Loucy (cell line): ENCODE measurements at regions not wholly inside any gene's neighbourhood (a gene's known extent, or its start where the extent isn't known, plus 50 kb on each side); places are given as distances from the start of the nearest gene placed in this dataset.
"Not testable (repeated sequence)": the region's sequence is repeated elsewhere in the genome, so short reads cannot be mapped to it uniquely, and the experiment has no call there.

ENCODE experiments used
- H2AFZ ChIP-seq: fragments of 200-600 bp; sonication (generic); 2 replicates; pipeline ENCODE4 v1.6.0; 2016; ENCODE audit warnings: antibody characterized with exemption, mild to moderate bottlenecking, low read length, moderate library complexity
- H3F3A ChIP-seq: fragments of 200-600 bp; 2 replicates; pipeline ENCODE4 v1.6.0; 2016; ENCODE audit warnings: antibody characterized with exemption, low read depth, mild to moderate bottlenecking
- H3K27me3 ChIP-seq: fragments of 200-600 bp; sonication (generic); 2 replicates; pipeline ENCODE4 v1.6.1; 2014; ENCODE audit warnings: low read length, mild to moderate bottlenecking; ENCODE audit not compliant: insufficient read depth, poor library complexity, severe bottlenecking
- H3K36me3 ChIP-seq: fragments of 200-600 bp; sonication (generic); 2 replicates; pipeline ENCODE4 v1.6.1; 2016; ENCODE audit warnings: low read length; ENCODE audit not compliant: insufficient read depth
- H3K4me1 ChIP-seq: fragments of 200-600 bp; sonication (generic); 2 replicates; pipeline ENCODE4 v1.5.1; 2014; ENCODE audit warnings: low read length, mild to moderate bottlenecking; ENCODE audit not compliant: insufficient read depth, poor library complexity, severe bottlenecking
- H3K4me2 ChIP-seq: fragments of 200-600 bp; sonication (generic); 2 replicates; pipeline ENCODE4 v1.6.0; 2014; ENCODE audit warnings: antibody characterized with exemption, low read length, low read depth, mild to moderate bottlenecking; ENCODE audit not compliant: poor library complexity, severe bottlenecking
- H3K4me3 ChIP-seq: fragments of 200-600 bp; sonication (generic); 2 replicates; pipeline ENCODE4 v1.5.1; 2014; ENCODE audit warnings: low read length, mild to moderate bottlenecking, mixed read lengths; ENCODE audit not compliant: poor library complexity, severe bottlenecking
- H3K79me2 ChIP-seq: fragments of 200-600 bp; sonication (generic); 2 replicates; pipeline ENCODE4 v1.6.1; 2014; ENCODE audit warnings: low read length; ENCODE audit not compliant: insufficient read depth
- H3K9ac ChIP-seq: fragments of 200-600 bp; sonication (generic); 2 replicates; pipeline ENCODE4 v1.6.0; 2014; ENCODE audit warnings: mild to moderate bottlenecking, low read depth, low read length, moderate library complexity; ENCODE audit not compliant: poor library complexity, severe bottlenecking
- H3K9me2 ChIP-seq: fragments of 200-600 bp; sonication (generic); replicated peaks from 2 replicates; pipeline ENCODE4 v1.6.1; 2016; ENCODE audit warnings: low read depth, low read length, mixed read lengths
- H3K9me3 ChIP-seq: fragments of 200-600 bp; sonication (generic); 2 replicates; pipeline ENCODE4 v1.6.1; 2014; ENCODE audit warnings: mild to moderate bottlenecking, antibody characterized with exemption, low read length, low read depth; ENCODE audit not compliant: insufficient read depth
- H4K20me1 ChIP-seq: fragments of 200-600 bp; sonication (generic); 2 replicates; pipeline ENCODE4 v1.6.0; 2014; ENCODE audit warnings: antibody characterized with exemption, low read length, mild to moderate bottlenecking; ENCODE audit not compliant: insufficient read depth, poor library complexity, severe bottlenecking
- EZH2phosphoT487 ChIP-seq: fragments of 200-600 bp; IDR thresholded peaks from 2 replicates; pipeline ENCODE4 v1.6.1; 2018; ENCODE audit warnings: antibody characterized with exemption, mild to moderate bottlenecking, moderate library complexity, borderline replicate concordance
- TF ChIP-seq, protein P1 (sequence below): fragments of 200-600 bp; sonication (generic); conservative IDR thresholded peaks from 2 replicates; pipeline ENCODE4 v1.5.1; 2014; ENCODE audit warnings: mild to moderate bottlenecking, antibody characterized with exemption, low read length

GRCh38 chr22:25419247-25420113 lies 145.0 kb upstream of the GRK3 start:
- Histone ChIP-seq H3K4me3 (no peak overlapping the region), H3K4me2 (no peak overlapping the region), H2AFZ (no peak overlapping the region), H3K27me3 (no peaks in the 10 kb centered on the region), H3F3A (no peaks in the 10 kb centered on the region), H3K79me2 (no peaks in the 10 kb centered on the region), H3K9me2 (no peaks in the 10 kb centered on the region), H3K9me3 (no peaks in the 10 kb centered on the region), H4K20me1 (no peaks in the 10 kb centered on the region), H3K36me3 (no peaks in the 10 kb centered on the region), H3K4me1 (peaks cover 20% of the 10 kb centered on the region), H3K9ac (no peak overlapping the region)
- TF ChIP-seq, protein P1, sequence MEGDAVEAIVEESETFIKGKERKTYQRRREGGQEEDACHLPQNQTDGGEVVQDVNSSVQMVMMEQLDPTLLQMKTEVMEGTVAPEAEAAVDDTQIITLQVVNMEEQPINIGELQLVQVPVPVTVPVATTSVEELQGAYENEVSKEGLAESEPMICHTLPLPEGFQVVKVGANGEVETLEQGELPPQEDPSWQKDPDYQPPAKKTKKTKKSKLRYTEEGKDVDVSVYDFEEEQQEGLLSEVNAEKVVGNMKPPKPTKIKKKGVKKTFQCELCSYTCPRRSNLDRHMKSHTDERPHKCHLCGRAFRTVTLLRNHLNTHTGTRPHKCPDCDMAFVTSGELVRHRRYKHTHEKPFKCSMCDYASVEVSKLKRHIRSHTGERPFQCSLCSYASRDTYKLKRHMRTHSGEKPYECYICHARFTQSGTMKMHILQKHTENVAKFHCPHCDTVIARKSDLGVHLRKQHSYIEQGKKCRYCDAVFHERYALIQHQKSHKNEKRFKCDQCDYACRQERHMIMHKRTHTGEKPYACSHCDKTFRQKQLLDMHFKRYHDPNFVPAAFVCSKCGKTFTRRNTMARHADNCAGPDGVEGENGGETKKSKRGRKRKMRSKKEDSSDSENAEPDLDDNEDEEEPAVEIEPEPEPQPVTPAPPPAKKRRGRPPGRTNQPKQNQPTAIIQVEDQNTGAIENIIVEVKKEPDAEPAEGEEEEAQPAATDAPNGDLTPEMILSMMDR = no peak
- no peak for TF ChIP-seq EZH2phosphoT487

- not testable (repeated sequence) for H3K4me2 ChIP-seq, H3K9ac ChIP-seq, H3K27me3 ChIP-seq
Observed at GRCh38 chr22:25420114-25420441, 144.4 kb upstream of the GRK3 start.

DNA sequence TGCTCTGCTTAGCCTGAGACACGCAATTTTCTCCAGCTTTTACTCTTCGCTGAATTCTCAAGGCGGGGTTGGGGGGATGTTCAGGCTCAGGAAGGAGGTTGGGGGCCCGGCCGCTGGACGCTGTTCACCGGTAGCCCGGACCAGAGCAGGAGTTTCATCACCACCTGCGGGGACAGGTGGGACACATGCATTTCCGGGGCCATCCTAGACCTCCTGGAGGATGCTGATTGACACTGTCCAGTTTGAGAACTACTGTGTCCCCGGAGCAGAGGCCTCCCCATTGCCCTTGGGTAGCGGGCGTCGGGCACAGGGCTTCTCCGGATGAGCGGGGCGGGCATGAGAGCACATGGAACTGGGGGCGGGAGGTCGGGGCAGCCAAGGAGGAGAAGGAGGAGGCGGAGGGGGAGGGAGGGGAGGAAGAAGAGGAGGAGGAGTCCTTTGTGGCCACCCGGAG lies 144.0 kb upstream of the GRK3 start:
- Histone ChIP-seq H3K9ac (no peak overlapping the region), H3K4me3 (no peak overlapping the region)

More at GRCh38 chr22:25420114-25420441, 144.4 kb upstream of the GRK3 start:
- H3K36me3 ChIP-seq, H2AFZ ChIP-seq, H4K20me1 ChIP-seq, H3K9me2 ChIP-seq, H3K79me2 ChIP-seq, H3K9me3 ChIP-seq, H3K4me3 ChIP-seq, H3F3A ChIP-seq: not testable (repeated sequence)
- peaks cover 20% of the 10 kb centered on the region for H3K4me1 ChIP-seq

More for the DNA sequence above, 144.0 kb upstream of the GRK3 start:
- Histone ChIP-seq H3K79me2 (no peaks in the 10 kb centered on the region), H3K4me2 (no peak overlapping the region), H2AFZ (no peak overlapping the region), H3F3A (no peaks in the 10 kb centered on the region), H3K9me3 (no peaks in the 10 kb centered on the region), H3K36me3 (no peaks in the 10 kb centered on the region), H3K4me1 (peaks cover 20% of the 10 kb centered on the region), H3K9me2 (no peaks in the 10 kb centered on the region), H3K27me3 (no peaks in the 10 kb centered on the region), H4K20me1 (no peaks in the 10 kb centered on the region)
- TF ChIP-seq EZH2phosphoT487 = no peak
- TF ChIP-seq, protein P1 = no peak
